GM12878 (cell line): ENCODE measurements at regions not wholly inside any gene's neighbourhood (a gene's known extent, or its start where the extent isn't known, plus 50 kb on each side); places are given as distances from the start of the nearest gene placed in this dataset.

Source experiments
- ATAC-seq: fragments of 200-7000 bp; cut with Tn5 transposase; 3 replicates; pipeline ENCODE4 v1.9.1; 2020; ENCODE audit warnings: mild to moderate bottlenecking, moderate library complexity
- BruUV-seq: library from RNA; stranded (reverse); fragments of 400-500 nt; replicated peaks from 2 replicates; lab custom pipeline; 2021; lab: Mats Ljungman, UMichigan
- CTCF ChIA-PET: fragments of 300-600 bp; sonication (Branson Sonifier 250); formaldehyde crosslinking; extraction: SDS; loops from one replicate; lab custom pipeline; 2021; ENCODE audit warnings: inconsistent platforms; lab: Yijun Ruan, JAX
- POLR2A ChIA-PET: fragments of 350-600 bp; formaldehyde crosslinking; extraction: SDS; loops from one replicate; lab custom pipeline; 2021; ENCODE audit warnings: inconsistent platforms; lab: Charles Lee
- RAD21 ChIA-PET: fragments of 300-600 bp; sonication (Branson Sonifier 250); formaldehyde crosslinking; loops from one replicate; lab custom pipeline; 2023; ENCODE audit warnings: antibody characterized with exemption; ENCODE audit not compliant: unreplicated experiment; lab: Charles Lee
- SMC1A ChIA-PET: fragments of 300-600 bp; sonication (Branson Sonifier 250); formaldehyde crosslinking; loops from one replicate; lab custom pipeline; 2023; ENCODE audit not compliant: unreplicated experiment, uncharacterized antibody; lab: Charles Lee
- DNase-seq: peaks from one replicate; pipeline ENCODE4 v3.0.0-alpha.2; 2011; ENCODE audit warnings: low read depth, low spot score
- FAIRE-seq: peaks from 3 replicates; lab custom pipeline; 2011; peaks lifted over from hg19 to GRCh38; lab: Jason Lieb, UNC
- H2AFZ ChIP-seq: 2 replicates; pipeline ENCODE4 v1.6.0; 2011; ENCODE audit warnings: low read depth, low read length, control low read depth; ENCODE audit not compliant: control insufficient read depth
- H3K27ac ChIP-seq: 2 replicates; pipeline ENCODE4 v1.5.1; 2011; ENCODE audit warnings: control low read depth; ENCODE audit not compliant: control insufficient read depth, insufficient read depth
- H3K27me3 ChIP-seq, 2 experiments: replicated peaks in 1 of 2; 2 replicates each; pipeline versions ENCODE4 v1.6.0 to v1.6.1; 2011; ENCODE audit warnings: low read length in 1 of 2; ENCODE audit not compliant: control insufficient read depth in 2 of 2, insufficient read depth in 2 of 2
- H3K36me3 ChIP-seq, 2 experiments: 2 replicates each; pipeline ENCODE4 v1.5.1; 2011; ENCODE audit warnings: low read length in 1 of 2; ENCODE audit not compliant: control insufficient read depth in 2 of 2, insufficient read depth in 2 of 2
- H3K4me1 ChIP-seq: 2 replicates; pipeline ENCODE4 v1.6.1; 2011; ENCODE audit warnings: mild to moderate bottlenecking, low read length, moderate library complexity, mixed read lengths; ENCODE audit not compliant: control insufficient read depth, insufficient read depth
- H3K4me2 ChIP-seq: 2 replicates; pipeline ENCODE4 v1.6.0; 2011; ENCODE audit warnings: control low read depth; ENCODE audit not compliant: control insufficient read depth, insufficient read depth
- H3K4me3 ChIP-seq: fragments of 200-600 bp; sonication (generic); 2 replicates; pipeline ENCODE4 v1.5.1; 2016
- H3K79me2 ChIP-seq: 2 replicates; pipeline ENCODE4 v1.6.0; 2011; ENCODE audit warnings: low read length; ENCODE audit not compliant: control insufficient read depth, insufficient read depth
- H3K9ac ChIP-seq: 2 replicates; pipeline ENCODE4 v1.8.0; 2011; ENCODE audit warnings: low read length, control low read depth, mixed read lengths; ENCODE audit not compliant: control insufficient read depth, insufficient read depth
- H3K9me3 ChIP-seq: replicated peaks from 3 replicates; pipeline ENCODE4 v1.5.1; 2011; ENCODE audit warnings: mild to moderate bottlenecking, low read length; ENCODE audit not compliant: control insufficient read depth, insufficient read depth
- H4K20me1 ChIP-seq: 2 replicates; pipeline ENCODE4 v1.6.0; 2011; ENCODE audit not compliant: control insufficient read depth, insufficient read depth
- CTCF ChIP-seq, 3 experiments: IDR thresholded peaks in 2 of 3; conservative IDR thresholded peaks in 1 of 3; 2 replicates each; pipeline ENCODE4 v1.5.1; 2011; ENCODE audit warnings: low read depth in 3 of 3, low read length in 3 of 3, mild to moderate bottlenecking in 3 of 3, control low read depth in 2 of 3, moderate library complexity in 2 of 3, inconsistent platforms in 1 of 3, mixed read lengths in 1 of 3; ENCODE audit not compliant: control insufficient read depth in 2 of 3, insufficient read depth in 1 of 3; ENCODE audit errors: extremely low read depth in 1 of 3
- NR2F1 ChIP-seq: fragments of 450-650 bp; conservative IDR thresholded peaks from 2 replicates; pipeline ENCODE4 v1.6.1; 2017; ENCODE audit warnings: mild to moderate bottlenecking
- RAD21 ChIP-seq: IDR thresholded peaks from 2 replicates; pipeline ENCODE4 v1.6.1; 2011; ENCODE audit warnings: mild to moderate bottlenecking, low read depth, low read length, moderate library complexity; ENCODE audit not compliant: insufficient read depth
- SIN3A ChIP-seq: IDR thresholded peaks from 2 replicates; pipeline ENCODE4 v1.6.1; 2012; ENCODE audit warnings: low read depth, low read length, improper control_type of control experiment
- SMC3 ChIP-seq: IDR thresholded peaks from 2 replicates; pipeline ENCODE4 v1.6.1; 2011; ENCODE audit warnings: low read length, improper control_type of control experiment, borderline replicate concordance
- YY1 ChIP-seq: IDR thresholded peaks from 2 replicates; pipeline ENCODE4 v1.6.1; 2011; ENCODE audit warnings: low read depth, mild to moderate bottlenecking, low read length
- ZBTB4 ChIP-seq: fragments of 450-650 bp; formaldehyde crosslinking; IDR thresholded peaks from 2 replicates; pipeline ENCODE4 v1.4.0; 2022; ENCODE audit warnings: mild to moderate bottlenecking, moderate library complexity
- WGBS: methylation state at CpG from one replicate; pipeline ENCODE4 v1.1.6; 2016; ENCODE audit warnings: low lambda C conversion rate; ENCODE audit not compliant: insufficient replicate concordance, insufficient coverage; ENCODE audit errors: missing lambda C conversion rate; 5-methylcytosine and 5-hydroxymethylcytosine counted together
- in situ Hi-C: fragments of 300-500 bp; cut with MboI; formaldehyde crosslinking; loops from 9 replicates; pipeline ENCODE4 v1.14.3; 2018; ENCODE audit warnings: mixed read lengths
- intact Hi-C: fragments of 100-400 bp; cut with micrococcal nuclease; formaldehyde crosslinking; loops from one replicate; pipeline ENCODE4 v1.14.2; 2022; ENCODE audit not compliant: unreplicated experiment

DNA sequence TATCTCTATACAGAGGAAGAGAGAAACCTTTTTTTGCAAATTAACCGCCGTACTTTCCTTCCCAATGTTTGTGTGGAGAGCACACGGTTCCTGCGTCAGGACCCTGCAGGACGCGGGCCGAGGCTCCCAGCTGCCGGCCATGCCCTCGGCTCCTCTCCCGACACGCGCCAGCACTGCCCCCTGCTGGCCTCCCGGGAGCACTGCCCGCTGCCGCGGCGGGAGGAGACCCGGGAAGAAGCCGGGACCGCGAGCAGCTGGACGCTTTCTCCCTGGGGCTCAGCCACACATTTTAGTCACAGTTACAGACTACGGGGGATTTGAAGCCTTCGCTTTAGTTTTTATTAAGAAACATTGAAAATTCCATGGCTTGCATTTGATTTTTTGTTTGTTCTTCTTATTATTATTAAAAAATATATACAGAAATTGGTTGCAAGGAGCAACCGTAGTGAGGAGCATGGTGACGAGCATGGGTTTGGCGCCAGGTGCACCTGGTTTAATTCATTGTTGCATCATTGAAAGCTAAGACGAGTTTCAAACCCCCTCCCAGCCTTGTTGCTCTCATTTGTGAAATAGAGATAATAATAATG is 401.2 kb downstream of the GALR1 start:
- WGBS: 9% methylated on average over 28 of the region's 28 CpGs
- SMC1A ChIA-PET: interaction anchor here (0.6 to 1.1 kb wide), 3 partner anchors 651 to 848 kb away, joined by 3 to 4 read pairs (median 3); no protein-coding TSS in a partner anchor
- POLR2A ChIA-PET: no interaction called here

More for the DNA sequence above, 401.2 kb downstream of the GALR1 start:
- RAD21 ChIA-PET: interaction anchor here (1.1 kb wide), 2 partner anchors 439 to 848 kb away, joined by 3 to 5 read pairs; no protein-coding TSS in a partner anchor
- Histone ChIP-seq H3K4me1 (no peaks in the 10 kb centered on the region), H3K9ac (no peak overlapping the region), H3K4me2 (no peak overlapping the region), H3K27ac (no peak overlapping the region), H3K27me3 (no peaks in the 10 kb centered on the region), H2AFZ (no peak overlapping the region), H3K36me3 (no peaks in the 10 kb centered on the region), H4K20me1 (no peaks in the 10 kb centered on the region), H3K79me2 (no peaks in the 10 kb centered on the region), H3K9me3 (no peaks in the 10 kb centered on the region), H3K4me3 (no peak overlapping the region)
- TF ChIP-seq CTCF (IDR thresholded peaks at IDR 0.05 in 2 of 3, conservative IDR thresholded peaks at IDR 0.05 in 1 of 3; ENCODE audit: control insufficient read depth in 2 of 3, extremely low read depth in 1 of 3, insufficient read depth in 1 of 3, low read depth in 3 of 3, low read length in 3 of 3): peak; percentile 76 to 84 (median 82); a peak in 5 of 6 replicates
- peak; percentile 56 for TF ChIP-seq SMC3
- 0 out of 2 replicates have a peak, but pooled peaks have one; percentile 40 for TF ChIP-seq YY1
- no peak for TF ChIP-seq SIN3A
- no peak for TF ChIP-seq NR2F1
- peak; percentile 79 for TF ChIP-seq RAD21
- no peak for TF ChIP-seq ZBTB4
- no peak for DNase-seq
- CTCF ChIA-PET: interaction anchor here (0.9 to 1.5 kb wide), 3 partner anchors 173 to 848 kb away, joined by 3 to 10 read pairs (median 3); no protein-coding TSS in a partner anchor
- no TSS peak for BruUV-seq
- intact Hi-C loops: loop anchor here (2.0 to 10.0 kb wide), 4 partner anchors 436 to 848 kb away; no protein-coding TSS in a partner anchor
- ATAC-seq: peak; percentile 77
- no peak for FAIRE-seq
- in situ Hi-C loops: loop anchor here (10.0 kb wide), 1 partner anchor 646 kb away; no protein-coding TSS in a partner anchor
